ENCODE measurements at regions not wholly inside any gene's neighbourhood (a gene's known extent, or its start where the extent isn't known, plus 50 kb on each side); places are given as distances from the start of the nearest gene placed in this dataset.

GRCh38 chr13:107222597-107222996 is 654.7 kb upstream of the ARGLU1 start:
- Histone ChIP-seq H4K91ac (ENCODE audit: low read length) (no peak overlapping the region), H3K27ac (ENCODE audit: low read length, poor library complexity, severe bottlenecking) (no peak overlapping the region), H3K4me1 (ENCODE audit: control insufficient read depth, insufficient read depth, low read depth, low read length) (peaks cover 3% of the 10 kb centered on the region), H3K79me1 (replicated peaks; ENCODE audit: low read length, poor library complexity, severe bottlenecking) (peaks cover 28% of the 10 kb centered on the region), H2BK12ac (ENCODE audit: low read length in 2 of 2) (no peak overlapping the region), H3K36me3 (ENCODE audit: control insufficient read depth in 1 of 2, insufficient read depth in 2 of 2, low read depth in 1 of 2, low read length in 2 of 2) (no peaks in the 10 kb centered on the region), H2AFZ (ENCODE audit: low read depth, low read length) (no peak overlapping the region), H3K4ac (ENCODE audit: low read depth in 1 of 2, low read length in 2 of 2) (no peak overlapping the region), H2BK5ac (ENCODE audit: low read depth, low read length, poor library complexity, severe bottlenecking) (no peak overlapping the region), H4K8ac (ENCODE audit: low read length) (no peak overlapping the region), H3K27me3 (ENCODE audit: control insufficient read depth in 1 of 2, insufficient read depth in 1 of 2, low read length in 2 of 2) (no peaks in the 10 kb centered on the region), H3K4me2 (ENCODE audit: low read length, poor library complexity, severe bottlenecking) (no peak overlapping the region), H3K9me3 (ENCODE audit: control insufficient read depth, low read length) (no peaks in the 10 kb centered on the region), H2BK120ac (ENCODE audit: low read depth, low read length) (no peak overlapping the region), H3K18ac (ENCODE audit: low read depth in 1 of 2, low read length in 2 of 2) (no peak overlapping the region), H3K4me3 (ENCODE audit: insufficient read depth in 1 of 2, low read depth in 1 of 2, low read length in 2 of 2) (no peak overlapping the region), H3K23ac (ENCODE audit: low read length in 2 of 2) (no peak overlapping the region), H2AK5ac (ENCODE audit: low read length, severe bottlenecking) (peak overlapping the region; percentile 33), H2BK15ac (ENCODE audit: low read depth, poor library complexity, severe bottlenecking) (no peak overlapping the region), H3K9ac (ENCODE audit: low read length) (no peak overlapping the region), H3K14ac (ENCODE audit: low read length in 2 of 2) (no peak overlapping the region)
- WGBS: 91% methylated on average over 2 of the region's 3 CpGs
- no peak for DNase-seq

- H2BK120ac ChIP-seq (ENCODE audit: low read depth, low read length): no peak overlapping the region
- H2BK12ac ChIP-seq (ENCODE audit: low read length in 2 of 2): no peak overlapping the region
- DNase-seq: no peak
- no peak overlapping the region for H4K91ac ChIP-seq (ENCODE audit: low read length)
- H3K9ac ChIP-seq (ENCODE audit: low read length): no peak overlapping the region
- no peak overlapping the region for H3K27ac ChIP-seq (ENCODE audit: low read length, poor library complexity, severe bottlenecking)
- H3K79me1 ChIP-seq (replicated peaks; ENCODE audit: low read length, poor library complexity, severe bottlenecking): peaks cover 28% of the 10 kb centered on the region
- no peaks in the 10 kb centered on the region for H3K9me3 ChIP-seq (ENCODE audit: control insufficient read depth, low read length)
- H2AK5ac ChIP-seq (ENCODE audit: low read length, severe bottlenecking): no peak overlapping the region
- H2BK15ac ChIP-seq (ENCODE audit: low read depth, poor library complexity, severe bottlenecking): no peak overlapping the region
- H2AFZ ChIP-seq (ENCODE audit: low read depth, low read length): no peak overlapping the region
- no peak overlapping the region for H4K8ac ChIP-seq (ENCODE audit: low read length)
- peaks cover 3% of the 10 kb centered on the region for H3K4me1 ChIP-seq (ENCODE audit: control insufficient read depth, insufficient read depth, low read depth, low read length)
- H3K14ac ChIP-seq (ENCODE audit: low read length in 2 of 2): no peak overlapping the region
- H3K4me2 ChIP-seq (ENCODE audit: low read length, poor library complexity, severe bottlenecking): no peak overlapping the region
- H3K18ac ChIP-seq (ENCODE audit: low read depth in 1 of 2, low read length in 2 of 2): no peak overlapping the region
- H3K36me3 ChIP-seq (ENCODE audit: control insufficient read depth in 1 of 2, insufficient read depth in 2 of 2, low read depth in 1 of 2, low read length in 2 of 2): no peaks in the 10 kb centered on the region
- H3K4me3 ChIP-seq (ENCODE audit: insufficient read depth in 1 of 2, low read depth in 1 of 2, low read length in 2 of 2): no peak overlapping the region
- H3K23ac ChIP-seq (ENCODE audit: low read length in 2 of 2): no peak overlapping the region
- no peaks in the 10 kb centered on the region for H3K27me3 ChIP-seq (ENCODE audit: control insufficient read depth in 1 of 2, insufficient read depth in 1 of 2, low read length in 2 of 2)
- no peak overlapping the region for H2BK5ac ChIP-seq (ENCODE audit: low read depth, low read length, poor library complexity, severe bottlenecking)
- H3K4ac ChIP-seq (ENCODE audit: low read depth in 1 of 2, low read length in 2 of 2): no peak overlapping the region
- 100% methylated on average over 1 of the region's 2 CpGs for WGBS
Measured at GRCh38 chr13:107220245-107220644, 652.3 kb upstream of the ARGLU1 start.

- Histone ChIP-seq H2BK15ac (ENCODE audit: low read depth, poor library complexity, severe bottlenecking) (no peak overlapping the region), H3K9me3 (ENCODE audit: control insufficient read depth, low read length) (no peaks in the 10 kb centered on the region), H3K4me1 (ENCODE audit: control insufficient read depth, insufficient read depth, low read depth, low read length) (peaks cover 3% of the 10 kb centered on the region), H3K9ac (ENCODE audit: low read length) (no peak overlapping the region), H3K14ac (ENCODE audit: low read length in 2 of 2) (no peak overlapping the region), H2AK5ac (ENCODE audit: low read length, severe bottlenecking) (no peak overlapping the region), H3K27me3 (ENCODE audit: control insufficient read depth in 1 of 2, insufficient read depth in 1 of 2, low read length in 2 of 2) (no peaks in the 10 kb centered on the region), H3K79me1 (replicated peaks; ENCODE audit: low read length, poor library complexity, severe bottlenecking) (peaks cover 36% of the 10 kb centered on the region), H3K18ac (ENCODE audit: low read depth in 1 of 2, low read length in 2 of 2) (peak overlapping the region in 1 of 2 experiments; percentile 37), H2BK120ac (ENCODE audit: low read depth, low read length) (no peak overlapping the region), H3K4ac (ENCODE audit: low read depth in 1 of 2, low read length in 2 of 2) (no peak overlapping the region), H3K23ac (ENCODE audit: low read length in 2 of 2) (no peak overlapping the region), H4K8ac (ENCODE audit: low read length) (no peak overlapping the region), H2BK12ac (ENCODE audit: low read length in 2 of 2) (no peak overlapping the region), H3K4me3 (ENCODE audit: insufficient read depth in 1 of 2, low read depth in 1 of 2, low read length in 2 of 2) (peak overlapping the region in 1 of 2 experiments; percentile 43), H2BK5ac (ENCODE audit: low read depth, low read length, poor library complexity, severe bottlenecking) (no peak overlapping the region), H3K4me2 (ENCODE audit: low read length, poor library complexity, severe bottlenecking) (no peak overlapping the region), H3K36me3 (ENCODE audit: control insufficient read depth in 1 of 2, insufficient read depth in 2 of 2, low read depth in 1 of 2, low read length in 2 of 2) (no peaks in the 10 kb centered on the region), H3K27ac (ENCODE audit: low read length, poor library complexity, severe bottlenecking) (no peak overlapping the region), H4K91ac (ENCODE audit: low read length) (no peak overlapping the region), H2AFZ (ENCODE audit: low read depth, low read length) (no peak overlapping the region)
- DNase-seq: no peak
- 95% methylated on average over 6 of the region's 6 CpGs for WGBS
Measured at GRCh38 chr13:107217251-107217650, 649.3 kb upstream of the ARGLU1 start.

- H3K14ac ChIP-seq (ENCODE audit: low read length in 2 of 2): no peak overlapping the region
Measured at GRCh38 chr13:107216046-107216755, 648.3 kb upstream of the ARGLU1 start.

More at GRCh38 chr13:107216046-107216755, 648.3 kb upstream of the ARGLU1 start:
- Histone ChIP-seq H3K36me3 (ENCODE audit: control insufficient read depth in 1 of 2, insufficient read depth in 2 of 2, low read depth in 1 of 2, low read length in 2 of 2) (no peaks in the 10 kb centered on the region), H3K27me3 (ENCODE audit: control insufficient read depth in 1 of 2, insufficient read depth in 1 of 2, low read length in 2 of 2) (no peaks in the 10 kb centered on the region), H3K23ac (ENCODE audit: low read length in 2 of 2) (no peak overlapping the region), H3K9ac (ENCODE audit: low read length) (no peak overlapping the region), H2BK12ac (ENCODE audit: low read length in 2 of 2) (peak overlapping the region in 1 of 2 experiments; percentile 12), H3K4me2 (ENCODE audit: low read length, poor library complexity, severe bottlenecking) (no peak overlapping the region), H3K4me3 (ENCODE audit: insufficient read depth in 1 of 2, low read depth in 1 of 2, low read length in 2 of 2) (no peak overlapping the region), H4K91ac (ENCODE audit: low read length) (no peak overlapping the region), H2BK5ac (ENCODE audit: low read depth, low read length, poor library complexity, severe bottlenecking) (no peak overlapping the region), H2BK15ac (ENCODE audit: low read depth, poor library complexity, severe bottlenecking) (peak overlapping the region; percentile 26), H2BK120ac (ENCODE audit: low read depth, low read length) (no peak overlapping the region), H2AK5ac (ENCODE audit: low read length, severe bottlenecking) (peak overlapping the region; percentile 34), H3K27ac (ENCODE audit: low read length, poor library complexity, severe bottlenecking) (no peak overlapping the region), H3K4me1 (ENCODE audit: control insufficient read depth, insufficient read depth, low read depth, low read length) (peaks cover 4% of the 10 kb centered on the region), H4K8ac (ENCODE audit: low read length) (no peak overlapping the region), H3K18ac (ENCODE audit: low read depth in 1 of 2, low read length in 2 of 2) (peak overlapping the region in 1 of 2 experiments; percentile 50), H3K79me1 (replicated peaks; ENCODE audit: low read length, poor library complexity, severe bottlenecking) (peaks cover 36% of the 10 kb centered on the region), H2AFZ (ENCODE audit: low read depth, low read length) (no peak overlapping the region), H3K9me3 (ENCODE audit: control insufficient read depth, low read length) (no peaks in the 10 kb centered on the region), H3K4ac (ENCODE audit: low read depth in 1 of 2, low read length in 2 of 2) (peak overlapping the region in 1 of 2 experiments; percentile 30)
- no peak for DNase-seq
- 93% methylated on average over 11 of the region's 11 CpGs for WGBS

Data from mesenchymal stem cell (in vitro differentiated cells and primary cell).